Astrocyte (in vitro differentiated cells and primary cell): ENCODE measurements at regions not wholly inside any gene's neighbourhood (a gene's known extent, or its start where the extent isn't known, plus 50 kb on each side); places are given as distances from the start of the nearest gene placed in this dataset.

Experiments used
- DNase-seq: peaks from one replicate; pipeline ENCODE4 v3.0.0-alpha.2; 2010; ENCODE audit warnings: low read depth
- FAIRE-seq: peaks from 2 replicates; lab custom pipeline; 2011; peaks lifted over from hg19 to GRCh38; lab: Jason Lieb, UNC
- H2AFZ ChIP-seq: 2 replicates; pipeline ENCODE4 v1.6.0; 2012; ENCODE audit warnings: low read depth, low read length, inconsistent platforms
- H3K27ac ChIP-seq: 2 replicates; pipeline ENCODE4 v1.5.1; 2011; ENCODE audit warnings: low read depth, low read length, inconsistent platforms
- H3K27me3 ChIP-seq: 2 replicates; pipeline ENCODE4 v1.6.0; 2011; ENCODE audit warnings: low read length, inconsistent platforms; ENCODE audit not compliant: insufficient read depth
- H3K36me3 ChIP-seq: 2 replicates; pipeline ENCODE4 v1.5.1; 2011; ENCODE audit warnings: low read length, inconsistent platforms; ENCODE audit not compliant: insufficient read depth
- H3K4me1 ChIP-seq: 2 replicates; pipeline ENCODE4 v1.5.1; 2011; ENCODE audit warnings: low read length, inconsistent platforms; ENCODE audit not compliant: insufficient read depth
- H3K4me2 ChIP-seq: 2 replicates; pipeline ENCODE4 v1.6.0; 2012; ENCODE audit warnings: low read length, inconsistent platforms
- H3K4me3 ChIP-seq: 2 replicates; pipeline ENCODE4 v1.5.1; 2011; ENCODE audit warnings: low read depth, mild to moderate bottlenecking, low read length, inconsistent platforms; ENCODE audit not compliant: insufficient read depth
- H3K79me2 ChIP-seq: 2 replicates; pipeline ENCODE4 v1.6.0; 2012; ENCODE audit warnings: mild to moderate bottlenecking, low read length, inconsistent platforms; ENCODE audit not compliant: insufficient read depth
- H3K9ac ChIP-seq: 2 replicates; pipeline ENCODE4 v1.6.0; 2012; ENCODE audit warnings: mild to moderate bottlenecking, low read length, inconsistent platforms
- H3K9me3 ChIP-seq: 2 replicates; pipeline ENCODE4 v1.5.1; 2012; ENCODE audit warnings: low read depth, mild to moderate bottlenecking, low read length, inconsistent platforms; ENCODE audit not compliant: insufficient read depth
- H4K20me1 ChIP-seq: 2 replicates; pipeline ENCODE4 v1.6.0; 2012; ENCODE audit warnings: low read length, inconsistent platforms; ENCODE audit not compliant: insufficient read depth
- H3K27ac Mint-ChIP-seq: one replicate; pipeline ENCODE4 v1.8.0; 2021; ENCODE audit warnings: mild to moderate bottlenecking, mixed read lengths; ENCODE audit not compliant: unreplicated experiment
- H3K27me3 Mint-ChIP-seq: one replicate; pipeline ENCODE4 v1.8.0; 2021; ENCODE audit warnings: low read depth, mixed read lengths; ENCODE audit not compliant: unreplicated experiment
- H3K36me3 Mint-ChIP-seq: one replicate; pipeline ENCODE4 v1.8.0; 2021; ENCODE audit warnings: low read depth, mixed read lengths; ENCODE audit not compliant: unreplicated experiment
- H3K4me1 Mint-ChIP-seq: one replicate; pipeline ENCODE4 v1.8.0; 2021; ENCODE audit warnings: low read depth, mixed read lengths; ENCODE audit not compliant: unreplicated experiment
- H3K4me3 Mint-ChIP-seq: one replicate; pipeline ENCODE4 v1.8.0; 2021; ENCODE audit warnings: mild to moderate bottlenecking, moderate library complexity, mixed read lengths; ENCODE audit not compliant: unreplicated experiment
- H3K9me3 Mint-ChIP-seq: one replicate; pipeline ENCODE4 v1.8.0; 2021; ENCODE audit warnings: mild to moderate bottlenecking, mixed read lengths; ENCODE audit not compliant: unreplicated experiment
- CTCF ChIP-seq: IDR thresholded peaks from 2 replicates; pipeline ENCODE4 v1.5.1; 2011; ENCODE audit warnings: low read depth, mild to moderate bottlenecking, inconsistent platforms, low read length, moderate library complexity; ENCODE audit not compliant: insufficient read depth
- EZH2 ChIP-seq: IDR thresholded peaks from 2 replicates; pipeline ENCODE4 v1.6.1; 2012; ENCODE audit warnings: mild to moderate bottlenecking, low read length, inconsistent platforms; ENCODE audit not compliant: insufficient read depth

GRCh38 chr13:44293908-44294735, 79.5 kb upstream of the SERP2 start:
- Histone ChIP-seq H3K9ac (no peak overlapping the region), H3K4me2 (peak overlapping the region; percentile 10), H2AFZ (no peak overlapping the region), H3K79me2 (no peaks in the 10 kb centered on the region), H3K27ac (no peak overlapping the region), H3K4me3 (no peak overlapping the region), H3K36me3 (no peaks in the 10 kb centered on the region), H3K9me3 (no peaks in the 10 kb centered on the region), H3K4me1 (peaks cover 8% of the 10 kb centered on the region), H3K27me3 (no peaks in the 10 kb centered on the region), H4K20me1 (no peaks in the 10 kb centered on the region)
- Mint-ChIP-seq H3K4me3 (no peak overlapping the region), H3K36me3 (no peaks in the 10 kb centered on the region), H3K27me3 (peaks cover 8% of the 10 kb centered on the region), H3K4me1 (peaks cover 10% of the 10 kb centered on the region), H3K27ac (no peak overlapping the region), H3K9me3 (peaks cover 13% of the 10 kb centered on the region)
- no peak for TF ChIP-seq EZH2
- FAIRE-seq (peak; percentile 69), DNase-seq (peak; percentile 50)

- no peaks in the 10 kb centered on the region for H3K79me2 ChIP-seq
- Mint-ChIP-seq H3K36me3 (no peaks in the 10 kb centered on the region), H3K27me3 (peaks cover 5% of the 10 kb centered on the region), H3K4me3 (no peak overlapping the region), H3K27ac (no peak overlapping the region), H3K9me3 (peaks cover 13% of the 10 kb centered on the region), H3K4me1 (peaks cover 10% of the 10 kb centered on the region)
- H4K20me1 ChIP-seq: no peaks in the 10 kb centered on the region
- H3K9me3 ChIP-seq: no peaks in the 10 kb centered on the region
- DNase-seq (no peak), FAIRE-seq (no peak)
- H3K9ac ChIP-seq: no peak overlapping the region
- no peak overlapping the region for H3K4me2 ChIP-seq
- no peaks in the 10 kb centered on the region for H3K27me3 ChIP-seq
- H3K27ac ChIP-seq: no peak overlapping the region
- H2AFZ ChIP-seq: no peak overlapping the region
- peaks cover 15% of the 10 kb centered on the region for H3K4me1 ChIP-seq
- no peak for TF ChIP-seq CTCF
- TF ChIP-seq EZH2: no peak
- H3K4me3 ChIP-seq: no peak overlapping the region
- no peaks in the 10 kb centered on the region for H3K36me3 ChIP-seq
These were observed 78.7 kb upstream of the SERP2 start for GRCh38 chr13:44294876-44295275.

DNA sequence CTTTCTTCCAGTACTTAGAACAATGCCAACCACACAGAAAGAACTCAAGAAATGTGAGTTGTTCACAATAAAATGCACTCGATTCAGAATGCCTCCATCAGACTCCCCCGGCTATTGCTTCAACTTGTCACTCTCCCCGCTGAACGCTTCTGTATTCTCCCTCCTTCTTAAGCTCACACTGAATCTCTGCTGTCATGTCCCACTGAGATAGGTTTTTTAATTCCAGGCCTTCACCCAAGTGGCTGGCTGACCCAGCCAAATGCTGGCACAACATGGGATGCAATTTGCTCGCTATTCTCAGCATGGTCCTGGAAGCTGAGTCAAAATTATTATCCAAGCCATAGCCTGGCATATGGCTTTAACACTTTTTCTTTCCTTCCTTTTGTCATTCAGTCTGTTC, 76.8 kb upstream of the SERP2 start:
- peaks cover 34% of the 10 kb centered on the region for H3K4me1 ChIP-seq
- Mint-ChIP-seq H3K9me3 (peaks cover 7% of the 10 kb centered on the region), H3K4me3 (no peak overlapping the region), H3K27me3 (peaks cover 5% of the 10 kb centered on the region), H3K4me1 (peaks cover 17% of the 10 kb centered on the region), H3K36me3 (no peaks in the 10 kb centered on the region), H3K27ac (no peak overlapping the region)
- H4K20me1 ChIP-seq: no peaks in the 10 kb centered on the region
- no peak overlapping the region for H3K27ac ChIP-seq
- H3K4me3 ChIP-seq: no peak overlapping the region
- H3K79me2 ChIP-seq: no peaks in the 10 kb centered on the region
- H3K9ac ChIP-seq: no peak overlapping the region
- no peaks in the 10 kb centered on the region for H3K36me3 ChIP-seq
- FAIRE-seq (no peak), DNase-seq (no peak)
- H3K4me2 ChIP-seq: no peak overlapping the region
- H2AFZ ChIP-seq: no peak overlapping the region
- H3K9me3 ChIP-seq: no peaks in the 10 kb centered on the region
- no peak for TF ChIP-seq EZH2
- TF ChIP-seq CTCF: no peak
- no peaks in the 10 kb centered on the region for H3K27me3 ChIP-seq
